ENCODE measurements at regions not wholly inside any gene's neighbourhood (a gene's known extent, or its start where the extent isn't known, plus 50 kb on each side); places are given as distances from the start of the nearest gene placed in this dataset.

GRCh38 chr5:112671687-112672086 is 66.0 kb upstream of the APC start:
- H3K27ac ChIP-seq: no peak overlapping the region
- TF ChIP-seq CTCF (conservative IDR thresholded peaks at IDR 0.05): no peak

- TF ChIP-seq CTCF (conservative IDR thresholded peaks at IDR 0.05): no peak
- no peak overlapping the region for H3K27ac ChIP-seq
These were observed 56.2 kb upstream of the APC start for GRCh38 chr5:112681481-112681908.

GRCh38 chr5:112682621-112683061 is 55.0 kb upstream of the APC start:
- H3K27ac ChIP-seq: no peak overlapping the region
- TF ChIP-seq CTCF (conservative IDR thresholded peaks at IDR 0.05): no peak

GRCh38 chr5:112684121-112684520 is 53.6 kb upstream of the APC start:
- H3K27ac ChIP-seq: no peak overlapping the region
- no peak for TF ChIP-seq CTCF (conservative IDR thresholded peaks at IDR 0.05)

- no peak overlapping the region for H3K27ac ChIP-seq
- no peak for TF ChIP-seq CTCF (conservative IDR thresholded peaks at IDR 0.05)
These were observed 52.9 kb upstream of the APC start for GRCh38 chr5:112684737-112685136.

GRCh38 chr5:112685386-112685785 is 52.3 kb upstream of the APC start:
- no peak overlapping the region for H3K27ac ChIP-seq
- TF ChIP-seq CTCF (conservative IDR thresholded peaks at IDR 0.05): no peak

GRCh38 chr5:112685931-112686330 is 51.8 kb upstream of the APC start:
- no peak overlapping the region for H3K27ac ChIP-seq
- TF ChIP-seq CTCF (conservative IDR thresholded peaks at IDR 0.05): no peak

GRCh38 chr5:112686675-112687074 is 51.0 kb upstream of the APC start:
- TF ChIP-seq CTCF (conservative IDR thresholded peaks at IDR 0.05): no peak
- H3K27ac ChIP-seq: no peak overlapping the region
